ENCODE measurements at regions not wholly inside any gene's neighbourhood (a gene's known extent, or its start where the extent isn't known, plus 50 kb on each side); places are given as distances from the start of the nearest gene placed in this dataset.

DNA sequence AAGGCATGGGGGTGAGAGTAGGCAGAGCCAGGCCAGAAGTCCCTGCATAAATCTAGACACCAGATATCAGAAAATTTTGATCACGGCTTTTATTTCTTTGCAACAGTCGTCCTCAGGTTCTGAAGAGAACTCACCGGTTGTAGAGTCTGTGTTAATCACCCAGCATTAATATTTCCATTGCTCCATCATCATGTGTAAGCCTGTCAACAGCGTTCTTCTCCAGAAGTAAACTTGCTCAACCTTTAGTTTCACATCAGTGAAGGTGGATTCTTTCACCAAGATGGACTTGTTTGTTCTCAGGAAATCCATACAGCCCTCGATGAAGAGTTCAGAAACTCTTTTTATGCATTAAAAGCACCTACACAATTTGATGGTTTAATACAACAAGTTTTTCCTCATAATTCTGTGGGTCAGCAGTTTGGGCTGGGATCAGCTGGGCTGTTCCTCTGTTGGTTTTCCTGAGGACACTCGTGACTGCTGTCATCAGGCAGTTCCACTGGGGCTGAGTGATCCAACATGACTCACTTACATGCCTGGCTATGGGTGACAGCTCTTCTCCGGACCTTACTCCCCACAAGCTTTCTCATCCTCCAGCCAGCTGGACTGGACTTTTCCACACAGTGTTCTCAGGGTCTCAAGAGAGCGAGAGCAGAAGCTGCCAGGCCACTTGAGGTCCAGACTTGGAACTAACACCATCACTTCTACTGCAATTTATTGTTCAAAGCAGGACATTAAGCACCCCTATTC, 303.4 kb downstream of the ZNF621 start:
- no peak for DNase-seq

DNA sequence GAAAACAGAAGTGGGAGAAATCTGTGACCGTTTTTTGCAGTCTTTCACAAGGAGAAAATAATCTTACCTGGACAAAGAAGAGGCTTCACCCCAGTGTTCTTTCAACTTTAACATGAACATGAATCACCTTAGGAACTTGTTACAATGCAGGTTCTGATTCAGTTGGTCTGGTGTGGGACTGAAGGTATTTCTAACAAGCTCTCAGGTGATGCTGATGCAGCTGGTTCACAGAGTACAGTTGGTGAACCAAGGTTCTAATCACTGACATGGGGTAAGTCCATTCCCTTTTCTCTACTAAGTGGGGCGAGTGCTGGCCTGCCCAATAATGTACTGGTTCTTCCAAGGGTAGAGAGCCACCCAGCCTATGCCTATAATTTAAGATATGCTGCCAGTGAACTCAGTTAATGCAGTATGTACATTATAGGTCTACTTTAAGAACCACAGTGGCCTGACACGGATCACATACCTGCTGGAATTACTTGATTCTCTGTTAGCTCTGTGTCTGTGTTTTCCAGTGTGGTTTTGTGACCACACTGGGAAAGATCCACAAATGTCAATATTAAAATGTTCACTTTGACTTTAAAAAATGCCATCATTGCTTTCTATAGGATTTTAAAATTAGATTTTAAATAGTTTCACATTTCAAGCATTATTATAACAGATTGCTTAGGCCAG, 304.1 kb downstream of the ZNF621 start:
- DNase-seq: no peak

DNA sequence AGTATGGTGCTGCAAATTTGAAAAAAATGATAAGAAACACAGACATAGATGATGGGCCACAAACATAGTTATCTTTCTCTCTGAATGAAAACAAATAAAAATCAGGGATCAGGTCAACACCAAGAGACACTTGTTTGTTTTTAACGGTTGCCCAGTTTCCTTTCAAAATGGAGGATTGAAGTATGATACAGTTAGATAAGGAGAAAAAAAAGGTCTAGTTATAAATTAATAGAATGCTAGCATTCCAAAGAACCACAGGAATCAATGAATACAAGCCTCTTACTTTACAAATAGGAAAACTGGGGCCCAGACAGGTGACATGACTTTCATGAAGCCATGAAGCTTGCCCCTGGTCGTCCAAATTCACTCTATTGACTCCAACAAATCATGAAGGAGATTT, 305.1 kb downstream of the ZNF621 start:
- no peak for DNase-seq

DNA sequence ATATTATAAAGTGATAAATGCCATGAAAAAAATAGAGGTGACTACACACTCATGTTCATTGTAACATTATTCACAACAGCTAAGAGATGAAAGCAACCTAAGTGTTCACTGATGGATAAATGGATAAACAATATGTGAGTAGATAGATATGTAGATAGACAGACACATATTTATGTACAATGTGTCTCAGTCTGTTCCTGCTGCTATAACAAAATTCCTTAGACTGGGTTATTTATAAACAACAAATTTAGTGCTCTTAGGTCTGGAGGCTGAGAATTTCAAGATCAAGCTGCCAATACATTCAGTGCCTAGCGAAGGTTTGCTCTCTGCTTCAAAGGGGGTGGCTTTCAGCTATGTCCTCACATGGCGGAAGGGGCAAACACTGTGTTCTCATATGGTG, 312.5 kb downstream of the ZNF621 start:
- no peak for DNase-seq

DNA sequence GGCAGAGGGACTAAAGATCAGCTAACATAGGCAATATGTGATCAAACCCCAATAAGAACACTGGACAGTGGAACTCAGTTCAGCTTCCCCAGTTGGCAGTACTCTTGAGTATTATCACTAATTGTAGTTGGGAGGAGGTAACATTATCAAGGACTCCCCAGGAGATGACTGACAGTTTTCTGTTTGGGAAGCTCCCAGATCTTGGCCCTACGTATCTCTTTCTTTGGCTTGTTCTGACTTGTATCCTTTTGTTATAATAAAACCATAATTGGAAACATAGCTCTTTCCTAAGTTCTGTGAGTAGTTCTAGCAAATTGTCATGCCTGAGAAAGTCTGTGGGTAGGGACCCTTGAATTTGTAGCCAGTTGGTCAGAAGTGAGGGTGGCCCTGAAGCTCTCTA, 316.4 kb downstream of the ZNF621 start:
- DNase-seq: no peak

DNA sequence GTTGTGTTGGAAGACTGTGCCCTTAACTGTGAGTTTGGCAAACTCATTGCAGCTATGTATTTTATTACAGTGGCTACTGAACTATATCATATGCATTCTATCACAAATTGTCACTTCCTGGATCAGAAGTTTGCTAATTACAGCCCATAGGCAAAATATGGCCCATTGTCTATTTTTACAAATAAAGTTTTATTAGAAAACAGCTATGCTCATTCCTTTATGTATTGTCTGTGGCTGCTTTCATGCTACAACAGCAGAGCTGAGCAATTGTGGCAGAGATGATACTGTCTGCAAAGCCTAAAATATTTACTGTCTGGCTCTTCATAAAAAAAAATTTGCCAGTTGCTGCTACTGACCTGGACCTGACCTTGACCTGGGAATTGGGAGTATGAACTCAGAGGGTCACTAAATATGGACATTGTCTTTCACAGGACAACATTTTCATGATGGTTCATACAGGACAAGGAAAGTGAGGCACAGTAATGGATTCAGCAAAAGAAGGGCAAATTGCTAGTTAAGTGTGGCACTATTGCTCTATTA, 316.9 kb downstream of the ZNF621 start:
- no peak for DNase-seq

DNA sequence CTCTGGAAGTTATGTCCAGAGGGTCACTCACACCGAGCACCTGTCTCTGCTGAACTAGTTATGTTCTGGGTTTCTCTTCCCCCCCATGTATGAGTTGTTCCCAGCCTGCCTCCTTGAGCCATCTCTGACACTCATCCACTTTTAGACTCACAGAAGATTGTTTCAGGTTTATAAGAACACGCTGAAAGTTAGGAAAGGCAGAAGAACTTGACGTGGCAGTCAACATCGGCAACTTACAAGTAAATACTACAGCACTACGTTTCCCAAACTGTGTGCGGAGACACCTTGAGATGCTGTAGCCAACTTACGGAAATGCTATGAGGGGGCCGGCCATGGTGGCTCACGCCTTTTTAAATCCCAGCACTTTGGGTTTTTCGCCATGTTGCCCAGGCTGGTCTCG, 318.0 kb downstream of the ZNF621 start:
- DNase-seq: no peak

DNA sequence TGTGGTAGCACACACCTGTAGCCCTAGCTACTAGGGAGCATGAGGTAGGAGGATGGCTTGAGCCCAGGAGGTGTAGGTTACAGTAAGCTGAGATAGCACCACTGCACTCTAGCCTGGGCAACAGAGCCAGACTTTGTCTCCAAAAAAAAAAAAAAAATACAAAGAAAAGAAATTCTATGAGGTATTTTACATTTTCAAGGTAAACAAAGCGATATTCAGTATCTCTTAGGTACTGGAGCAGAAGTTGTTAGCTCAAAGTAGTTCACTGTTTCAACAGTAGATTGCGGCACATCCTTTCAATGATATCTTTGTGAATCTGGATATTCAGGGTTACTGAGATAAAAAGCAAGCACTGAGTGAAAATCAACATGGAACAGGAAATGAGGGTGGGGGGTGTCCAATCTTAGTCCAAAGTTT, 318.5 kb downstream of the ZNF621 start:
- no peak for DNase-seq

DNA sequence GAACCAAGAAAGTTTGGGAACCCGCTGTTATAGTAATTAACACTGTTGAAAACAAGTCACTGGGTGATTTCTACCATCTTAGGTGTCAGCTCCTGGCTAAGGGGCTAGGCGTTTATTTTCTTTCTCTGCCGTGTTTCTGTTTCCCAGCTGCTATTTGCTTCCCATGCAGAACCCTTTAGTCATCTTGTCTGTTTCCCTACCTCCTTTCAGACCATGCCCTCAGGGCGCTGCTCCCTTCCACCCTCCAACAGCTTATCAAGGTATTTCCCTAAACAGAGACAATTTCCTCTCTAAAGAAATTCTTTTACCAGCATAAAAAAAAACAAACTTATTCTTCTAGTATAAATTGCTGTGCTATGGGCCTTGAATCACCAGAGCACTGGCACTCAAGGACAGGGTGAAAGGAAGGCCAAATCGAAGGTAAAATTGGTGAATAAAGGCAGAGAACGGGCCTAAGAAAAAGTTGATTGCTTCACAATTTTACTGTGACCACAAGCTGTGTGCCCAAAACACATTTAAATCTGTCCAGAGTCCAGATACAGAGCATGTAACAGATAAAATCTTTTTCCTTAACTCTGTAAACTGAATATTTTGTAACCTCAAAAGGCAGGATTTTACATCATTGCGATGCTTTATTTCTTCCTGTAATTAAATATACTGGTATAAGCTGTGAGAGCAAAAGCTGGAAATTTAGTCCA, 319.2 kb downstream of the ZNF621 start:
- DNase-seq: no peak

DNA sequence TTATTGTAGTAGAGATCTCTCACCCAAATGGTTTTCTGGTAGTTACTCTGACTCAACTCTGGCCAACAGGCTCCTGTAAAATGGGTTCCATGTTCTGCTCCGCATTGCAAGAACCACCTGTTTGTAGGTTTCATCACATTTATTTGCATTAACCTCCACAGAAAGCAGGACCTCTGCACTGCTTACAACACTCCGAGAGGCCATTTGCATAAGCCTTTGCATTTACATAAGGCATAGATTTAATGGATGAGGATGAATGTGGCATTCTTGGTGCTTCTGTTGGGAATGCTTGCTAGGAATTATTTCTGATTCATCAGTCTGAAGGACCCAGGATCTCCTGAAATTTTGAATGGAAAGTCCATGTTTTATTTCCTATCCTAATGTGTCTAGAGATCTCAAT, 320.1 kb downstream of the ZNF621 start:
- no peak for DNase-seq

DNA sequence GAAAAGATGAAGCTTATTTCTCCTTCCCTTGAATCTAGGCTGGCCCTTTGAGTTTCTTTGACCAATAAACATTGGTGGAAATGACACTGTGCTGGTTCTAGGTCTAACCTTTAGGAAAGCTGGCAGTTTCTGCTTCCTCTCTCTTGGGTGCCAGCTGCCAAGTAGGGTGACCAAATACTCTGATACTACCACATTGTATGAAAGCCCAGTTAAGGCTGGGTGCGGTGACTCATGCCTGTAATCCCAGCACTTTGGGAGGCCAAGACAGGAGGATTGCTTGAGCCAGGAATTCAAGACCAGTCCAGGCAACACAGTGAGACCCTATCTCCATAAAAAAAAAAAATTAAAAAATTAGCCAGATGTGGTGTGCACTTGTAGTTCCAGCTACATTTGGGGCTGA, 320.7 kb downstream of the ZNF621 start:
- no peak for DNase-seq

DNA sequence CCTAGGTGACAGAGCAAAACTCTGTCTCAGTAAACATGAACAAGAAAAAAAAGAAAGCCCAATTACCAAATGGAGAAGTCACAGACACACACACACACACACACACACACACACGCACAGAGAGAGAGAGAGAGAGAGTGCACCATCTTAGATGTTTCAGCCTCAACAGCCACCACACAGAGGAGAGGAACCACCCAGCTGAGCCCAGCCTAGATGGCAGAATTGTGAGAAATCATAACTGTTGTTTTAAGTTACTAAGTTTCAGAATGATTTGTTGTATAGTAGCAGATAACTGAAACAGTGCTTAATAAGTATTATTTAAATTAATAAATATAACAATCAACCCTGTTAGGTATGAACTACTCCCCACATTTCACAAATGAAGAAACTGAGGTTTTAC, 321.2 kb downstream of the ZNF621 start:
- DNase-seq: no peak

DNA sequence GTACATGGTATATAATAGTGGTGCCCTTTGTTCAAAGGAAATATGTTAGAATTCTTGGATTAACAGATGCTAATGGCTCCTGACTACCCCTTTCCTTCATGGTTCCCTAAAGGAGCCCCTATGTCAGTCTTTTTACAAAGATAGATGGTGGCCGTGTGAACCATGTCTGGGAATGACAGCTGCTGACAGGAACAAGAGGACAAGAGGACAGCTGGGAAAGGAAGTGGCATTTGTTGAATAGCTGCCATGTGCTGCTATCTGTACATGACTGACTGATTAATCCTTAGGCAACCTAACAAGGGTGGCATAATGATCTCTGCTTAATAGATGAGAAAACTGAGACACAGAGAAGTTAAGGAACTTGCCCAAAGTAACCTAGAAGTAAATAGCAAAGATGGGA, 321.7 kb downstream of the ZNF621 start:
- no peak for DNase-seq

DNA sequence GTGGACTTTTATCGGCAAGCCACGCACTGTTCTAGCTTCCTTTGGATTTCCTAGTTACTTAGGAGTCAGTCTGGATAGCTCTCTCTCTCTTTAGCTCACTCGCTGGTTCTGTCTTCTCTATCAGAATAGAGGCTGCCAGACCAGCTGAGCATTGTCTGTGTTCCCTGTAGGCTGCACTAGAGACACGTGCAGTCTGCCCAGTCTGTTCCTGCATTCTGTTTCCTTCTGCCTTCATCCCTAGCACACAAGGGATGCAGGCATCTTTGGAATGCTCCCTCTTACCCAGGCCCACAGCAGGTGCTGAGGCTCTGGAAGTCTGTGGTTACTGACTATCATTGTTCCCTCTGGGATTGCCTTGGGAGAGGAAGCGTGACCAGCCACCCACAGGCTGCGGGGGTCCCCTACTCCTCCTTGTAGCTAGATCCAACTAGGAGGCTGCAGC, 322.8 kb downstream of the ZNF621 start:
- peak in 1 of 2 experiments; percentile 52 for DNase-seq

DNA sequence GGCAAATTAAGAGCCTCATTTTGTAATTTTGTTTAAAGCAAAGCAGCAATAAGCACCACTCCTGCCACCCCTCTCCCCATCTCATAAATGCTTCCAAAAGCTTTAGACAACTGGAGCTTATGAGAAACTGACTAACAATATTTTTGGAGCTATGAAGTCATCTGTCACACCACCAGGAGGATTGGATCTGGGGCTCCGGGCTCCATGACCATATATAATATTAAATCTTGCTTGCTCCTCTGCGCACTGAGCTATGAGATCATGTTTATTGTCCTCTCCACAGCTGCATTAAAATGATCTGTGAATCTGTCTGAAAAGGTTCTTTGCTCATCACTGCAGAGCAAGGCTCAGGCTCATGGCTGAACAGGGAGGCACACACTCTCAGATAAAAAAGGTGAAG, 323.7 kb downstream of the ZNF621 start:
- DNase-seq: no peak

DNA sequence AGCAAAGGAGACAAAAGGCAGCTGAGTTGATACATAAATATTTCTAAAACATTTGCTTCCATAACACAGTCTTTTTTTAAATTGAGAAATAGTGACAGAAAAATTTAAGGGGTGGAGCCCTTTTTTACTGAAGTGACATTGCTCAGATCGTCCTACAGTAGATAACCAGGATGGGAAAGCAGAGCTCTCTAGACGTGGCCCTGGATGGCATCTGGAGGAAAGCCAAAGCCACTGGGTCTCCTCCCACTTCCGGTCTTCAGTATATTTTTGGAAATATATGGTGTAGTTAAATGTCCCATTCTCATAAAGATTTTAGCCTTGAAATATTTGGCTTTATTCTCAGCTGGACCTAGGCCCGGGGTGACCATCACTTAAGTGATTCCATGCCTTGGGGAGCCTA, 326.1 kb downstream of the ZNF621 start:
- DNase-seq: no peak

DNA sequence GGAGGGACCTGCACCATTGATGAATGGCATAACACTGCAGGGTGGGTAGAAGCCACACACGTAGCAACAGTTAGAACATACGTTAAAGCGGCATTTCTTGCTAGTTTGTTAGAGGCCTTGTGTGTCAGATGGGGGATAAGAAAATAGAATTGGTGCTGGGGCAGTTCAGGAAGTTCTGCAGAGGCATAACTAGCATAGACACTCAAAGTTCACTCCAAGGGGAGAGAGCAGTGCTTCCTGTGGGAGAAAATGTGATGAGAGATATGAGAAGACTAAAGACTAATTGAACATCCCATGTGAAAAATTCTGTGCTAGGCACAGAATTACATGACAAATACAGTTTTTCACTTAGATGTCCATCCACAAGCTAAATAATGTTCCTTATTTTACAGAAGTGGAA, 327.1 kb downstream of the ZNF621 start:
- no peak for DNase-seq

DNA sequence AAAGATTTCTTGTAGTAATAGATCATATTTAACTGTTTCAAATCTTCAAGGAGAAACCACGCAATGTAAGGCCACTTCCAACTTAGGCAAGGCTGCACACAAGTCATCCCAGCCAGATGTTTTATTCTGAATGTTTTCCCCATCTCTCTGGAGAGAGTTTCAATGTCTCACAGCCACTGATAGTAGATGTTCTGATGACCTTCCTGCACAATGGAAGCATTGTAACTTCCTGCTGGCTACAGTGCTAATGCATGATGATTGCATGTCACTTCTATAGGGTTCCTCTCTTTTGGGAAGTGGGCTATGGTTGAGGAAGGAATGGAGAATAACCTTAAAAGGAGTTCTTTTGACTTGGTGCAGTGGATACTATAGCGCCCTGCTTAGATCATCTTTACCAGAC, 328.0 kb downstream of the ZNF621 start:
- no peak for DNase-seq

DNA sequence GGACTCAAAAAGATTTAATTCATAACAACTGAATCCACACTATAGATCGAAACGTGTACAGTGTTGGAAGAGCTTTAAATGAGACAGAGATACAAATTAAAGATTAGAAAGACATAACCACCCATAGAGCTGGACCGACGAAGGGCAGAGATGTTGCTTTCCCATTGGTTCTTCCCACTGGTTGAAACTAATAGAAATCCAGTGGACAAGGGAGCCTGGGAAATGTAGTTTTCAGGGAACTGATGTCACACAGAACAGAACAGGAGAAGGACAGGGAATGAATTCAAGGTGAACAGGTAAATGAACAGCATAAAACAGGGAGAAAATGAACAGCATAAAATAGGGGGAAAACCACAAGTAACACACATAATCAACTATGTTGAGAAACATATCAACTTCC, 328.7 kb downstream of the ZNF621 start:
- no peak for DNase-seq

DNA sequence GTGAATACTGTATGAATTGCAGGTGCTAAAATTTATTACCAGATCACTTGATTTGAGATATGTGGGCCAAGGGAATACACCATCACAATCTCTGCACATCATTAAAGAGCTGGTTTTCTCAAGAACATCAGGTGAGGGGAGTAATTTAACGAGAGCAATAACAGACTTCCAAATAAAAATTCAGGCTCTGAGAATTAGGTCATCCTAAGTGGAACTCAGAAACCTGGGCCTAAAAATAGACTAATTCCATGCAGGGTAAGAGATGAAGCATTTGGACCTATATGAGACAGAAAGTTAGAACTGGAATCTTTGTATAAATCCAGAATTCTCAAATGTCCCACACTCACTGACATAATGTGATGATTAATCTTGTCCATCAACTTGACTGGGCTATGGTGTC, 331.1 kb downstream of the ZNF621 start:
- DNase-seq: no peak

DNA sequence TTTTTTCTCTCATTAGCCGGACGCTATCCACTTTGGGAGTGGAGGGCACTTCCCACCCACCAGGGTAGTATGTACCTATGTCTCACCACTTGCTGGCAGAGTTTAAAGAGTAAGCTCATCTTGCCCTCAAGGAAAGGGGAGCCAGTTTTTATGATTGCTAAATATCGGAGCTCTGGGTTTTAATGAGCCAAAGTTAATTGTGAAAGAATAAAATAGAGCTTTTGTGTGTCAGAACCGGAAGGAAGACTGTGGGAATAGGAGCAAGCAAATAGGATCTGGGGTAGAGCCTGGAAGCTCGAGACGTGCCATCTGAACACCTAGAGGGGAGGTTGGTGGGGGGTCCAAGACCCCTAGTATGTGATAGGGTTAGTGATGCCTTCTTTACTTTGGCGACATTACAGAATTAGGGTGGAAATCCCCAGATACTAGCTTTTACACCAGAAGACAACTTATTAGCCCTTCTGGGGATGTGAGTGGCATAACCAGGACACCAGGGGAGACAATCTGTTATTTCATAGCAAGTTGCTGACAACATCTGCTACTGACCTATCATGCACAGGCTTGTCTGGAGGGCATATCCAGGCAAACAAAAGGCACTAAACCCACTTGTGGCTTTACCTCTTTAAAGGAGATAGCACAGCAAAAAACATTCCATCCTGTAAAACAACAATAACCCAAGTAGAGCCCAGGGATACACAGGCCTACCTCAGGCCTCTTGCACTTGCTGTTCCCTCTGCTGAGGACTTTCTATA, 333.8 kb downstream of the ZNF621 start:
- no peak for DNase-seq

DNA sequence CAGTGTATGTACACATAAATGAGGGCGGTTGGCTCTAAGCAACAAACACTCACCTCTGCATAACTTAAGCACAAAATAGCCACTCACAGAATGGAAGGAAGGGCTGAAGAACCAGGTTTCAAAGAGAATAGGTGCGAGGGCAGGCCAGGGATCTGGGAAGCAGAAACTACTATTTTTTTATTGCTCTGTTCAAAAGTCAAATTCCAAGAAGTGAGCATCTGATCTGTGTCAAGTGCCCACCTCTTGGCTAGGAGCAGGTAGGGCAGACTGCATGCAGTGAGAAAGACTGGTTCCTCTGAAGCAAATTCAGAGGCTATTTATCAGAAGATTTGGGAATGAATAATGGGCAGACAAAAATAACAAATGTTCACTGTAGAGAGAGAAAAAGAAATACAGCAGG, 336.4 kb upstream of the CTNNB1 start:
- no peak for DNase-seq

DNA sequence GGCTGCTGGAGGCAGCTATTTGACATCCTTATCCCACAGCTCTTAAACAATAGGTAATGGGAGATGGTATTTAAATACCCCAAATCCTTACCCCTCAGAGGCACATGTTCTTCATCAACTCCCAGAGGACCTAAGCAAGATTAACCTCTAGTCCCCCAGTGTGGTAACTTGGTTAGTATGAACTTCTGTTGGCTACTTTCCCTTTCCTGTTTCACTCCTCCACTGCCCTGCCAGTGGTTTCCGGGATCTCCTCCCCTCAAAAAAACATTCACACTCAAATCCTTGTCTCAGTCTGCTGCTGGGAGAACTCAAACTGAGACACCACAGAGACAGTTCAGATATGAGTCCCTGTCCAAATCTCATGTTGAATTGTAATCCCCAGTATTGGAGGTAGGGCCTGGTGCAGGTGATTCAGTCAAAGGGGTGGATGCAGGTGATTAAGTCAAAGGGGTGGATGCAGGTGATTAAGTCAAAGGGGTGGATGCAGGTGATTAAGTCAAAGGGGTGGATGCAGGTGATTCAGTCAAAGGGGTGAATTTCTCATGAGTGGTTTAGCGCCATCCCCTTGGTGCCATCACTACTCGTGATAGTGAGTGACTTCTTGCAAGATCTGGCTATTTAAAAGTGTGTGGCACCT, 335.0 kb upstream of the CTNNB1 start:
- no peak for DNase-seq
